ENCODE measurements at regions not wholly inside any gene's neighbourhood (a gene's known extent, or its start where the extent isn't known, plus 50 kb on each side); places are given as distances from the start of the nearest gene placed in this dataset.

- TF ChIP-seq SUZ12 (IDR thresholded peaks at IDR 0.05) (no peak), FOXA1 (IDR thresholded peaks at IDR 0.05) (no peak), SP1 (IDR thresholded peaks at IDR 0.05) (no peak), ELF4 (IDR thresholded peaks at IDR 0.05) (no peak)
Measured at GRCh38 chr13:64553411-64554129, 2676.6 kb downstream of the PCDH9 start.

Measured in HEK293T (cell line).